Activated effector memory CD4-positive, alpha-beta T cell treated with Interleukin-2 at 50 U/mL for 16 hours (primary cell): ENCODE measurements at regions not wholly inside any gene's neighbourhood (a gene's known extent, or its start where the extent isn't known, plus 50 kb on each side); places are given as distances from the start of the nearest gene placed in this dataset.

Source experiments
- DNase-seq: peaks from one replicate; pipeline ENCODE4 v3.0.0-alpha.2; 2020

DNA sequence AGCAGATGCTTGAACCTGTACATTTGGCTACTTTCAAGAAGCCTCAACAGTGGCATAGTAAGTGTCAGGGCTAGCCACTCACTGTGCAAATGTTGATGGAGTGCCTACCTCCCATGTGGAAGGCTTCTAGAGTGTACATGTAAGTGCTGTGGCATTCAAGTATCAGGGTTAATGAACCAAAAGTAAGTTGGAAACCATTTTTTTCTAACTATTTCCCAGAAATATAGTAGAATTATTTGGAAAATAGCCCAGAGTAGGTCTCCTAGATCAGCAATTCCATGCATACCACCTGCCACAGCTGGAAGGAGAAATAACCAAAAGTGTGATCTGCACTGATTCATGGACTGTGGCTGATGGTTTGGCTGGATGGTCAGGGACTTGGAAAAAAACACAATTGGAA is 53.3 kb downstream of the FOXD1 start:
- no peak for DNase-seq

- DNase-seq = no peak
These were observed 54.0 kb downstream of the FOXD1 start for GRCh38 chr5:73394610-73395009.

- no peak for DNase-seq
These were observed 54.7 kb downstream of the FOXD1 start for GRCh38 chr5:73393611-73394489.

GRCh38 chr5:73392775-73393174 is 55.8 kb downstream of the FOXD1 start:
- no peak for DNase-seq

GRCh38 chr5:73391441-73391881 is 57.1 kb downstream of the FOXD1 start:
- no peak for DNase-seq

GRCh38 chr5:73390972-73391371 is 57.6 kb downstream of the FOXD1 start:
- DNase-seq = no peak

DNA sequence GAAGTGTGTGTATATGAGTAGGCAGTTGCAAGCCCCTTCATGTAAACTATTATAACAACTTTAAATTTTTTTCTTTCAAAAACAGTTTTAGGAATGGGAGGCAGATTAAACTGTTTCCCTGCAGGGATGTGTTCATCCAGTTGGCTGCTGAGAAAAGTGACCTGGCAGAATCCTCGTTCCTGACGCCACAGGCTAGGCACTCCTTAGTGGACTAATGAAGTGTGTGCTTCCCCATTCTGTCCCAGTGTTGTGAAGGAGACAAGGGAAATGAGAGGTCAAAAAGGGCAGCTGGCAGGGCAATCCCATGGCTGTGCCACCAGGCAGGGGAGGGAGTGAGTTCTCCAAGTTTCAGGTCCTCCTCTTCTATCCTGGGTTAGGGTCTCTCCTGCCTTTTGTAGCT is 59.8 kb downstream of the FOXD1 start:
- DNase-seq = no peak

DNA sequence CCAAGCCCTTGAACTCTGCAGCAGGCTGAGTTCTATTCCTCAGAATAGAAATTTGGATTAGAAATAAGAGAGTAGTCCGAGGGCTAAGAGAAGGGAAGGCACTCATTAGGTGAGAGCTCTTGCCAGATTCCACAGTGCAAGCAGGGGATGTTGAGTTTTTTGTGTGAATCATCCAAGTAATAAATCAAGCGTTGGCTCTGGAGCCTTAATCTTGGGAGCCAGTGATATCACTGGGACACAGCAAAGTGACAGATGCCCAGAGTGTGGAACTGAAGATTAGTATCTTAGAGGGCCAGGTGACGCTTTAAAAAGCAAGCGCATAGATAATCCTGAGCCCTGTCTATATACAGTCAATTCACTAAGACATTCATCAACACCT is 60.3 kb downstream of the FOXD1 start:
- no peak for DNase-seq

GRCh38 chr5:73387601-73388305 is 60.8 kb downstream of the FOXD1 start:
- peak; percentile 44 for DNase-seq

DNA sequence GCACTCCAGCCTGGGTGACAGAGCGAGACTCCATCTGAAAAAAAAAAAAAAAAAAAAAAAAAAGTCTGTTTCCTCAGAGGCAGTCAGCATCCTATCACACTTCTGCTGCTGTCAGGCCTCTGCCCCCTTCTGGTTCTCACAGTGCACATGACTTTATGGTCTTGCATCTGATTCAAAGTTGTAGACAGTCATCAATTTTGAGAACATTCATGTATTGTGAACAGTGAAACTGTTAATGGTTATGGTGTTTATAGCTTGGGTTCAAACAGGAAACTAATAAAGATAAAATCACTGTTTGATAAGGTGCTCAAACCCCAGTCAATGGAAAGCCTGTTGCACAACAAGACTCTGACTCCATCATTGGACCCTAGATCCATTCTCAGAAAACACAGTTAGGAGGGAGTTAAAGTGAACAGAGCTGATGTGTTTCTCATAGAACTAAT is 61.4 kb downstream of the FOXD1 start:
- DNase-seq = no peak

- DNase-seq = no peak
These were observed 63.7 kb downstream of the FOXD1 start for GRCh38 chr5:73384861-73385260.

GRCh38 chr5:73382401-73382740 is 66.2 kb downstream of the FOXD1 start:
- no peak for DNase-seq

DNA sequence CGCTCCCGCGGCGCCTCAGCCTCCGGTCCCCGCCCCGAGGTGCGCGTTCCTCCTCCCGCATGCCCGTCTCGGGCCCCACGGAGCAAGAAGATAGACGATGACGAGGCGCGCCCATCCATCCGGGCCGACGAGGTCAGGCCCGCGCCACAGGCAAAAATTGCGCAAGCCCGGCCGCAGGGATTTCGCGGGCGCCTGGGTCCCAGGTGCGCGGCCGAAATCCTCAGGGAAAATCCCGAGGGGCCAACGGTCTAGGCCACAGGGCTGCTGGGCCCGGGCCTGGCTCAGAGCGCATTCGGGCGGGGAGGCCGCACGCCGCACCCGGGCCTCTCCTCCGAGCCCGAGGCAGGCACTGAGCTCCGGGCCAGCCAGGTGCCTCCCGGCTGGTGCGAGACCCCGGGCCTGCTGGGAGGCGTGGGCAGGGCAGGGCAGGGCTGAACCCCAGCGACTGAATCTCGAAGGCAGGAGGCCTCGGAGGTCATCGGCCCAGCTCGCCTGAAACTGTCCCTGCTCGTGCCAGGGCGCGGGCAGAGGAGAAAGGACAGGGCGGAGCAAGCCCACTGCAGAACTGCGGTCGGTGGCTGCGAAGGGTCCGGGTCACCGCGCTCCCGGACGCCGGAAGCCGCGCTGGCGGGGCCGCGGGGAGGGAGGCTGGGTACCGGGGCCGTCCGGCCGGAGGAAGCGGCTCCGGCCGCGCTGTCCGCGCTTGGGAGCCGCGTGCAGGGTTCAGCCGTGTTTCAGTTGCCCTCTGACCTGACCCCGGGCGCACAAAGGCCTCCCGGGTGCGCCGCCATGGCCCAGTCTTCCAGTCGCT is 66.8 kb downstream of the FOXD1 start:
- no peak for DNase-seq

- DNase-seq = no peak
These were observed 67.6 kb downstream of the FOXD1 start for GRCh38 chr5:73380710-73381589.

GRCh38 chr5:73380041-73380440 is 68.5 kb downstream of the FOXD1 start:
- DNase-seq = no peak

DNA sequence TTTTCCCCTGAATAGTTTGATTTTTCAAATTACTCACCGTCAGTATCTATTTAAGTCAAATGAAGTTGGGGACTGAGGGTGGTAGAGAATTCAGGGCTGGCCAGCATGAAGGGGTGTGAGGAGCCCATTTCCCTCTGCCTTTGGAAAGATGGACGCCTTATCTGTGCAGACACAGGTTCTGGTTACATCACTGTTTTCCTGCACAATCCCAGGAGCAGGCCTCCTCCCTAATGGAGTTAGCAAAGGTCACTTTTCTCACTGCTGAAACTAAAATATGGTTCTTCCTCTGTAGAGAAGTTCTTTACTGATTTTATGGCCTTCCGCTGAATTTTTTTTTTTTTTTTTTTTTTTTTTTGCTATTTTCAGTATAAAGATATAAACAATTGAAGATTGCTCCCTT is 69.1 kb downstream of the FOXD1 start:
- no peak for DNase-seq

DNA sequence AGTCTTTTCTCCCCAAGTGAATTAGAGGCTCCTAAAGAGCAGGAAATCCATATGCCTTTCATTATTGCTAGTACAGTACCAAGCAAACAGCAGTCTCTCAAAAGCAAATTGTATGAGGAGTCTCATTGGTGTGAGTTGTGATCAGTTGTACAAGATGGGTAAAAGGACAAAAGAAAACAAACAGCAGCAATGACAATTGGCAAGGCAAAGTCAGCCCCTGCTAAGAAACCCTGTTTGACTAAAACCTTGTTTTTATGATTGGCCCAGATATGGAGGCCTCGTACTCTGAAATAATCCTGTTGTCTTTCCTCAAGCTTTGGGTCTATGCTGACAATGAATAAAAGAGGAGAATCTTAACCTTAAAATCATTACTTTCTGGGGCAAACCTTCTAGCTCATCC is 69.8 kb downstream of the FOXD1 start:
- DNase-seq = no peak

GRCh38 chr5:73378070-73378469 is 70.5 kb downstream of the FOXD1 start:
- DNase-seq = no peak

- DNase-seq = no peak
These were observed 71.9 kb downstream of the FOXD1 start for GRCh38 chr5:73376618-73377170.

GRCh38 chr5:73375949-73376348 is 72.6 kb downstream of the FOXD1 start:
- DNase-seq = no peak

DNA sequence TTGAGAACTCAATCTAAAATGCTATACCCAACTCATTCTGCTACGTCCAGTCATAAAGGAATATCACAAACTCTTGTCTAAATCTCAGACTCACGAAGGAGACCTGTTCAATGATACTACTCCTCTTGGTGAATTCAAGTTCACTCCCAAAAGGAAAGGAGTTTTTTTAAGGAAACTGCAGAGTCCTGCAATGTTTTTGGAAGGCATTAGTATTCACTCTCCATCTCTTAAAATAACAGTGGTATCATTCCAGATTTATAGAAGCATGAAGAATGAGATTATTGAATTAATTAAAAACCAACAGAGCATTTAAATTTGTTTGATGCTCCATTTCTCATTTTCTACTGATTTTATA is 73.4 kb downstream of the FOXD1 start:
- no peak for DNase-seq

DNA sequence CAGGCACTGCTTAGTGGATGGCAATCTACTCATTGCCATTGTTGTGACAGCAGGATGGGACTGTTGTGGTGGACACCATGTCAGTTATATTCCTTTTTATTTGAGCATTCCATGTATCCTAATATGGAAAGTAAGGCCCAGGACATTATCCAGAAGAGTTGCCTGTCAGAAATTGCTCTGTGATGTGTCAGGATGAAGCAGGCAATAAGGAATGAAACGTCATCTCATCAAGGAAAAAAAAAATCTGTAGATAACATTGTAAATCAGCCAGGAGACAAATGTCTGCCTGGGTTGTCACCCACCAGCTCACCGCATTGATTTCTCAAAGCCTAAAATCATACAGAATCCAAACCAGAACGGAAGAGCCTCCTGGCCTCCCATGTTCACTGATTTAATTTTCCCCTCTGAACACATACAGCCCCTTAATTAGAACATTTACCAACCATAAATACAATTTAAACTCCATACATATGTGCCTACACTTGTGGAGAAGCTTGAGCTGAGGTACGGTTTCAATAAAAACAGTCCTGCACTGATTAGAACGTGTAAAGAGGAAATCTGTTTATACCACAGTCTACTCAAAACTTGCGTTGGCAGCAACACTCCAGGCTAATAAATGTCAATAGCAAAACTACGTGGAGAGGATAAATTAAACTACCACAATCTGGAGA is 73.9 kb downstream of the FOXD1 start:
- DNase-seq = no peak
